ENCODE measurements at regions not wholly inside any gene's neighbourhood (a gene's known extent, or its start where the extent isn't known, plus 50 kb on each side); places are given as distances from the start of the nearest gene placed in this dataset.

DNA sequence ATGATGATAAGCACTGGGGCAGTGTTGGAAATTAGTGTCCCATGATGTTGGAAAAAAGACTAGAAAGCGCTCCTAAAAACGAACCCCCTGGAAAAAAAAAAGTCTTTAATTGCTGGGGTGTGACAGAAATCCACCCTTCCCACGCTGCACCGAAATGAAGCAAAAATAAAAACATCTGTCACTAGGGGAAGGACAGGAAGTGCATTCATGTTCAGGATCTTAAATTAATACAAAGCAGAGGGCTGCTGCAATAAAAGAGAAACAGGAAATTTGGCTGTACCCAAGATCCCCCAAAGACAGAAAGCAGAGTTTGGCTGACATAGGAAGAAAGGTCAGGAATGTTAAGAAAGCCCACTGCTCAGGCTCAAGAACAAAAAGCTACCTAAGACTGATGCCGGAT, 333.9 kb downstream of the TBC1D32 start:
- Histone ChIP-seq H4K8ac (replicated peaks; ENCODE audit: insufficient read length, low read depth, low read length) (no peak overlapping the region), H3K79me2 (ENCODE audit: insufficient read depth, low read length) (no peaks in the 10 kb centered on the region), H2BK5ac (ENCODE audit: insufficient read length, low read length) (no peak overlapping the region), H3K23ac (ENCODE audit: insufficient read length, low read depth, low read length) (no peak overlapping the region), H2BK120ac (ENCODE audit: low read depth, low read length, poor library complexity, severe bottlenecking) (no peak overlapping the region), H2BK15ac (ENCODE audit: low read depth, low read length) (no peak overlapping the region), H2BK20ac (ENCODE audit: low read depth, low read length, poor library complexity, severe bottlenecking) (no peak overlapping the region), H3K9ac (ENCODE audit: extremely low read depth, insufficient read length, low read length) (no peak overlapping the region), H3K4me1 (ENCODE audit: insufficient read depth, low read length) (no peaks in the 10 kb centered on the region), H3K23me2 (ENCODE audit: insufficient read length, low read depth, low read length, poor library complexity, severe bottlenecking) (no peaks in the 10 kb centered on the region), H2AK5ac (ENCODE audit: insufficient read length, low read length) (no peak overlapping the region), H3K4me2 (ENCODE audit: insufficient read depth, insufficient read length, low read length) (no peak overlapping the region), H4K5ac (ENCODE audit: insufficient read length, low read depth, low read length) (no peak overlapping the region), H3K79me1 (ENCODE audit: insufficient read depth, low read depth, low read length, poor library complexity, severe bottlenecking) (no peaks in the 10 kb centered on the region), H3T11ph (ENCODE audit: low read length) (no peak overlapping the region), H2BK12ac (ENCODE audit: insufficient read length, low read depth, low read length) (no peak overlapping the region), H3K18ac (ENCODE audit: insufficient read length, low read depth, low read length) (no peak overlapping the region), H3K27me3 (ENCODE audit: insufficient read depth, low read length) (no peaks in the 10 kb centered on the region), H3K4ac (ENCODE audit: low read depth, low read length) (no peak overlapping the region), H3K27ac (ENCODE audit: insufficient read length, low read depth, low read length) (no peak overlapping the region), H3K9me3 (ENCODE audit: control insufficient read depth, low read depth, low read length) (no peaks in the 10 kb centered on the region), H2AFZ (ENCODE audit: low read length) (no peak overlapping the region), H3K14ac (ENCODE audit: insufficient read depth, low read length) (no peak overlapping the region), H3K56ac (ENCODE audit: insufficient read length, low read depth, low read length) (no peak overlapping the region), H4K20me1 (ENCODE audit: control insufficient read depth, insufficient read depth, insufficient read length) (no peaks in the 10 kb centered on the region), H4K91ac (ENCODE audit: insufficient read length, low read depth, low read length) (no peak overlapping the region)
- no peak for DNase-seq
- no peaks in the 10 kb centered on the region; a peak in 2 of 7 replicates for H3K36me3 Mint-ChIP-seq (ENCODE audit: insufficient read depth in 1 of 3, low read depth in 3 of 3)
- H3K9me3 Mint-ChIP-seq: peaks cover 3 to 7% of the 10 kb centered on the region in 2 experiments; a peak in 3 of 5 replicates
- no peak overlapping the region; a peak in 2 of 7 replicates for H3K27ac Mint-ChIP-seq
- TF ChIP-seq CTCF (conservative IDR thresholded peaks at IDR 0.05): no peak
- no peaks in the 10 kb centered on the region; a peak in 1 of 4 replicates for H3K4me1 Mint-ChIP-seq
- no CpG with 5 or more reads among the region's 5 CpGs for WGBS (ENCODE audit: extremely low coverage, insufficient read length, low lambda C conversion rate)
- no peaks in the 10 kb centered on the region for H3K27me3 Mint-ChIP-seq (ENCODE audit: low read depth)
- H3K4me3 Mint-ChIP-seq: no peak overlapping the region

Measured in H9 (cell line).